GM12878 (cell line): ENCODE measurements at regions not wholly inside any gene's neighbourhood (a gene's known extent, or its start where the extent isn't known, plus 50 kb on each side); places are given as distances from the start of the nearest gene placed in this dataset.

ENCODE experiments used
- CREB1 ChIP-seq: IDR thresholded peaks from 2 replicates; pipeline ENCODE4 v1.6.1; 2012; ENCODE audit warnings: low read depth, mild to moderate bottlenecking, inconsistent platforms
- EP300 ChIP-seq, 2 experiments: fragments of 150-350 bp in 1 of 2; IDR thresholded peaks; 2 replicates each; pipeline ENCODE4 v1.6.1; 2011 to 2012; ENCODE audit warnings: low read depth in 2 of 2, low read length in 2 of 2, borderline replicate concordance in 1 of 2, improper control_type of control experiment in 1 of 2, inconsistent platforms in 1 of 2; ENCODE audit not compliant: control insufficient read depth in 1 of 2
- FOXM1 ChIP-seq: IDR thresholded peaks from 2 replicates; pipeline ENCODE4 v1.6.1; 2012; ENCODE audit warnings: low read depth, mild to moderate bottlenecking, inconsistent platforms, low read length, moderate library complexity
- IKZF2 ChIP-seq, 2 experiments: fragments of 450-650 bp; IDR thresholded peaks; 2 replicates each; pipeline ENCODE4 v1.6.1; 2017; ENCODE audit warnings: mild to moderate bottlenecking in 2 of 2, moderate library complexity in 2 of 2
- MXI1 ChIP-seq: fragments of 150-350 bp; IDR thresholded peaks from 2 replicates; pipeline ENCODE4 v1.6.1; 2011; ENCODE audit warnings: low read depth, mild to moderate bottlenecking, inconsistent platforms, low read length, improper control_type of control experiment
- MYC ChIP-seq: IDR thresholded peaks from 2 replicates; pipeline ENCODE4 v1.6.1; 2011; ENCODE audit warnings: mild to moderate bottlenecking, low read length, moderate library complexity, inconsistent platforms; ENCODE audit not compliant: insufficient read depth, insufficient replicate concordance, insufficient read length, severe bottlenecking
- NFYB ChIP-seq: IDR thresholded peaks from 2 replicates; pipeline ENCODE4 v1.6.1; 2011; ENCODE audit warnings: low read depth, mild to moderate bottlenecking, low read length, improper control_type of control experiment, moderate library complexity; ENCODE audit not compliant: insufficient read depth
- POLR2AphosphoS5 ChIP-seq: IDR thresholded peaks from 2 replicates; pipeline ENCODE4 v1.6.1; 2011; ENCODE audit warnings: mild to moderate bottlenecking, low read length, inconsistent platforms
- SMAD1 ChIP-seq: fragments of 450-650 bp; IDR thresholded peaks from 2 replicates; pipeline ENCODE4 v1.6.1; 2018; ENCODE audit warnings: mild to moderate bottlenecking, low read depth; ENCODE audit not compliant: partially characterized antibody
- ZNF24 ChIP-seq: fragments of 450-650 bp; IDR thresholded peaks from 2 replicates; pipeline ENCODE4 v1.6.1; 2017; ENCODE audit warnings: antibody characterized with exemption, mild to moderate bottlenecking
- TF ChIP-seq, protein P1 (sequence below), 3 experiments: IDR thresholded peaks in 2 of 3; conservative IDR thresholded peaks in 1 of 3; 2 replicates each; pipeline ENCODE4 v1.5.1; 2011; ENCODE audit warnings: low read depth in 3 of 3, low read length in 3 of 3, mild to moderate bottlenecking in 3 of 3, control low read depth in 2 of 3, moderate library complexity in 2 of 3, inconsistent platforms in 1 of 3, mixed read lengths in 1 of 3; ENCODE audit not compliant: control insufficient read depth in 2 of 3, insufficient read depth in 1 of 3; ENCODE audit errors: extremely low read depth in 1 of 3

DNA sequence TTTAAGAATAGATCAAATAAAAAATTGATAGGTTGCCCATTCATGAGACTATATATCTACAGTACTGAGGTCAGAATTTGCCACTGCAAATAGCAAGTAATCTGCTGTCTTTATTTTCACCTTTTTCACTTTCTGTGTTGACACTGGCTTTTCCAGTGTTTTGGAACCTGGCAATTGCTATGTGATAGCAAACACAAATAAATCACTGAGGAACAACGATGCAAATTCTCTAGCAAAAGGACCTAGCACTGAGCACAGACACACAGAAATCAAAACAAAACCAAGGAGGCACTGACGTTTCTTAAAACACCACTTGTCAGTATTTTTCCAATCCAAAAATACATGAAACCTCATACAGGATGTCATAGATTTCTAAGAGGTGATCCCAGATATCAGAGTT lies 210.7 kb downstream of the DHX15 start:
- TF ChIP-seq MYC (no peak), SMAD1 (no peak), CREB1 (no peak), IKZF2 (IDR thresholded peaks at IDR 0.05) (no peak), NFYB (no peak), ZNF24 (no peak), MXI1 (no peak), EP300 (IDR thresholded peaks at IDR 0.05; ENCODE audit: borderline replicate concordance in 1 of 2, control insufficient read depth in 1 of 2, low read depth in 2 of 2, low read length in 2 of 2) (no peak), FOXM1 (no peak), POLR2AphosphoS5 (no peak)
- TF ChIP-seq, protein P1, sequence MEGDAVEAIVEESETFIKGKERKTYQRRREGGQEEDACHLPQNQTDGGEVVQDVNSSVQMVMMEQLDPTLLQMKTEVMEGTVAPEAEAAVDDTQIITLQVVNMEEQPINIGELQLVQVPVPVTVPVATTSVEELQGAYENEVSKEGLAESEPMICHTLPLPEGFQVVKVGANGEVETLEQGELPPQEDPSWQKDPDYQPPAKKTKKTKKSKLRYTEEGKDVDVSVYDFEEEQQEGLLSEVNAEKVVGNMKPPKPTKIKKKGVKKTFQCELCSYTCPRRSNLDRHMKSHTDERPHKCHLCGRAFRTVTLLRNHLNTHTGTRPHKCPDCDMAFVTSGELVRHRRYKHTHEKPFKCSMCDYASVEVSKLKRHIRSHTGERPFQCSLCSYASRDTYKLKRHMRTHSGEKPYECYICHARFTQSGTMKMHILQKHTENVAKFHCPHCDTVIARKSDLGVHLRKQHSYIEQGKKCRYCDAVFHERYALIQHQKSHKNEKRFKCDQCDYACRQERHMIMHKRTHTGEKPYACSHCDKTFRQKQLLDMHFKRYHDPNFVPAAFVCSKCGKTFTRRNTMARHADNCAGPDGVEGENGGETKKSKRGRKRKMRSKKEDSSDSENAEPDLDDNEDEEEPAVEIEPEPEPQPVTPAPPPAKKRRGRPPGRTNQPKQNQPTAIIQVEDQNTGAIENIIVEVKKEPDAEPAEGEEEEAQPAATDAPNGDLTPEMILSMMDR (IDR thresholded peaks at IDR 0.05 in 2 of 3, conservative IDR thresholded peaks at IDR 0.05 in 1 of 3; ENCODE audit: control insufficient read depth in 2 of 3, extremely low read depth in 1 of 3, insufficient read depth in 1 of 3, low read depth in 3 of 3, low read length in 3 of 3) = no peak
